ENCODE measurements at regions not wholly inside any gene's neighbourhood (a gene's known extent, or its start where the extent isn't known, plus 50 kb on each side); places are given as distances from the start of the nearest gene placed in this dataset.
A peak's percentile ranks its signal among the peaks of the same experiment; 100 is the strongest.

DNA sequence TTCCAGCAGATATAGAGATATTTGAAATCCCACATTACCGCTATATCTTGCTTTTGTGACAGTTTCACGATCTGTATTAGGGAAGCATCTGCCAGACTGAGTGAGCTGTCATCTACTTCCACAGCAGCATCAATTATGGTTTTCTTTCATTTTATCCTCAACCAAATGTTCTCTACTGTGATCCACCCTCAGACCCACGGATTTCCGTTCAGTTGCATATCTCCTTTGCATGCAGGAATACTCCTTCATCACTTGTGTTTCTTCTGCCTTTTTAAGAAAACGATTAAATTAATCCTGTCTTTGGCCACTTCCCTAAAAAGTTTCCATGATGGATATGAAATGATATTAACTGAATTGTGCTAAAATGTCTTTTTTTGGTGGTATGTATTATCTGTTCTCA lies 262.1 kb upstream of the ADGRB3 start:
- no peak for DNase-seq

DNA sequence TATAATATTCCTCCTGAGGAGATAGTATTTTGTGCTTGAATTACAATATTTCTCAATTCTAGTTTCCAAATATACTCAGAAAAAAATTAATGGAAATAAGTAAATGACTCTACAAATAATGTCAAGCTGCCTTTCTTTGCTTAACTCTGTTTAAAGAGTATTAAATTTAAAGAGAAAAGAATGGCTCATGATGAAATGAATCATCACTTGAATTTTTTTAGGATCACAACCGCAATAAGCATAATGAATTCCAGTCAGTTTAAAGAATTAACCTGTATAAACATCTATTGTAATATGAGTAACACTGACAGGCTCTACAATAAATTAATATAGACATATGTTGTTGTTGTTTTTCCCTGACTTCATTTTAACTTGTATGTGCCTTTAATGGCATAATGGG lies 266.2 kb upstream of the ADGRB3 start:
- DNase-seq, result no peak

DNA sequence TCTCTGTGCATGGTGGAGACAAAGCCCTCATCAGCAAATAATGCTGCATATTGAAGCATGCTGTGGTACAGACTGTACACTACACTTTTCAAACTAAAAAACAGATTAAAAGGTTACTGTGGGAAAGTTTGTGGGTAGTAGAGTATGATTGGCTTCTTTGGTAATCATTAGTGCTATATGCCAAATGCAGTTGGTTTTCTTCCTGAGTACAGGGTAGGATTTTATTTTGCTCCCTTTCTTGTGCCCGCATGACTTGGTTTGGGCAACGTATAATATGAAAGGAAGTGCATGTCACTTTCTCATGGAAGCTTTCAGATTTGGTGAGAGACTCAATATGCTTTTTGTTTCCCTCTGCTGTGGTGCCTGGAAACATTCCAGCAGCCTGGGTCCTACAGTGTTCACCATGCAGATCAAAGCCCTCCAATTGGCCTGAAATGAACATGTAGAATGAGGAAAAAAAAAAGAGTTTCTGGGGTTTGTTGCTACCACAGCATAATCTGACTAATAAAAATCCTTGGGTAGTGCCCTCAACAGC lies 270.7 kb upstream of the ADGRB3 start:
- DNase-seq, result no peak

GRCh38 chr6:68343901-68344300 lies 291.2 kb upstream of the ADGRB3 start:
- DNase-seq, result peak; percentile 68

DNA sequence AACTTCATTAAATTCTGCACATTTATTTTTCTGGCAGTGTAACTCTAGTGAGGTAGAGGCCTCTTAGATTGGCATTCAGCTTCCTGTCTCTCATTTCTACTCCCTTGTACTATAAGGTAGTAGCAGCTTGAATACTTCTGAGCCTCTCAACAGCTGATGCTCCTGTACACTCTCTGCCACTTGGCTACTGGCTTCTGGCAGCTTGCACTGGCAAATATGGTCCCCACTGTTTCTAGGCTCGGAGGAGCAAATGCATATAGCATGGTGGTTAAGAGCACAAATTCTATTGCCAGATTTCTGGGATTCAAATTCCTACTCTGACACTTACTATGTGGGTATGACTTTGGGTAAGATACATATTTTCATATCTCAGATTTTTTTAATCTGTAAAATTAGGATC lies 292.8 kb upstream of the ADGRB3 start:
- no peak for DNase-seq

DNA sequence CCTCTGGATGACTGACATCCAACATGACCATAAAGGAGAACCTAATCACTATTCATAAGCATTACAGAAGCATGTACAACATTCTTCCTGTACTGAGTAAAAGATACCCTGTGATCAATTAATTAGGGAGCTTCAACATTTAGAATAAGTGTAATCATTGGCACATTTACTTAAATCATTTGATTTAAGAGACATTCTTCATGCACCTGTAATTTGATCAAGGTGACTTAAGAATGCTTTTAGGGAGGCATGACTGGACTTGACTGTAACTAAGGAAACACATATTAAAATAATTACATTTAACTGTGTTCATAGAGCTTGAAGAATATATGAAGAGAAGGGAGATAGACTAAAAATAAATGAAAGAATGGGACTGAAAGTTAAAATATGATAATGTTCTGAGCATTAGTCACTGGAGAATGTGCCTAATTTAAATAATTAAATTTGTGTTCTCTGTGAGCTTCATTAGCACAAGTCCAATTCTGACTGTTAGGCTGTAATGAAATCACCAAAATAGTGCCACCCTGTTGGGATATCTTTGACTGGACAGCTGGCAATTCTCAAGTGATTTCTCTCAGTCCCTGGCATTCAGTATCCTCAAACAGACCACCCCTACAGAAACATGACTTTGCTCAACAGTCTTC lies 295.5 kb upstream of the ADGRB3 start:
- DNase-seq, result no peak

- DNase-seq, result no peak
Observed at GRCh38 chr6:68333442-68333841, 301.6 kb upstream of the ADGRB3 start.

GRCh38 chr6:68328156-68328555 lies 306.9 kb upstream of the ADGRB3 start:
- no peak for DNase-seq

DNA sequence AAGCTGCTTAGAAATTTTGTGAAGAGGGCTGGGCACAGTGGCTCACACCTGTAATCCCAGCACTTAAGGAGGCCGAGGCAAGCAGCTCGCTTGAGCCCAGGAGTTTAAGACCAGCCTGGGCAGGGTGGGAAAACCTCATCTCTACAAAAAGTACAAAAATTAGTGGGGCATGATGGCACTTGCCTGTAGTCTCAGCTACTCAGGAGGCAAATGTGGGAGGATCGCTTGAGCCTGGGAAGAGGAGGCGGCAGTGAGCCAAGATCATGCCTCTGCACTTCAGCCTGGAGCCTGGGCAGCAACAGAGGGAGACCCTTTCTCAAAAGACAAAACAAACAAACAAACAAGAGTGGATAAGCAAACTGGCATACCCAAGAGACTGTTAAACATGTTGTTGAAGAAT lies 308.3 kb upstream of the ADGRB3 start:
- no peak for DNase-seq

GRCh38 chr6:68317366-68317765 lies 317.7 kb upstream of the ADGRB3 start:
- no peak for DNase-seq

DNA sequence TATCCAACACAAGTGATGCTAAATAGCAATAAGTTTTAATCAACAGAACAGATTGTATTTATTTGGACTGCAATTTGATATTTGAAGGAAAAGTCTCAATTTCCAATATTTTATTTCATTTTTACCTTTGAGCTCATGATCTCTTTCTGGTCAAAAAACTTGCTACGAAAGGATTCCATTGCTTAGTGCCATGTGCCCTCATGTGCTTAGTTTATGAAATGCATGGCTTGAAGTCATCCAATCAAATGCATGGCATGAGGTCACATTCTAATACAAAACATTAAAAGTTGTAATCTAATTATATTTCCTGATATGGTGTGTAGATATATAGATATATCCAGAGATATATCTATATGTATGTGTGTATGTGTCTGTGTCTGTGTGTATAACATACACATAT lies 321.2 kb upstream of the ADGRB3 start:
- DNase-seq, result peak; percentile 1

- DNase-seq, result no peak
Observed at GRCh38 chr6:68307301-68307700, 327.8 kb upstream of the ADGRB3 start.

DNA sequence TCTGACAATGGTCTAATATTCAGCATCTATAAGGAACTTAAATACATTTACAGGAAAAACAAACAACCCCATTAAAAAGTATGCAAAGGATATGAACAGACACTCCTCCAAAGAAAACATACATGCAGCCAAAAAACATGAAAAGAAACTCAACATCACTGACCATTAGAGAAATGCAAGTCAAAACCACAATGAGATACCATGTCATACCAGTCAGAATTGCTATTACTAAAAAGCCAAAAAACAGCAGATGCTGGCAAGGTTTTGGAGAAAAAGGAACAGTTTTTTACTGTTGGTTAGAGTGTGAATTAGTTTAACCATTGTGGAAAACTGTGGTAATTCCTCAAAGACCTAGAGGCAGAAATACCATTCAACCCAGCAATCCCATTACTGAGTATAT lies 339.0 kb upstream of the ADGRB3 start:
- DNase-seq, result no peak

GRCh38 chr6:68282646-68283045 lies 352.4 kb upstream of the ADGRB3 start:
- no peak for DNase-seq

DNA sequence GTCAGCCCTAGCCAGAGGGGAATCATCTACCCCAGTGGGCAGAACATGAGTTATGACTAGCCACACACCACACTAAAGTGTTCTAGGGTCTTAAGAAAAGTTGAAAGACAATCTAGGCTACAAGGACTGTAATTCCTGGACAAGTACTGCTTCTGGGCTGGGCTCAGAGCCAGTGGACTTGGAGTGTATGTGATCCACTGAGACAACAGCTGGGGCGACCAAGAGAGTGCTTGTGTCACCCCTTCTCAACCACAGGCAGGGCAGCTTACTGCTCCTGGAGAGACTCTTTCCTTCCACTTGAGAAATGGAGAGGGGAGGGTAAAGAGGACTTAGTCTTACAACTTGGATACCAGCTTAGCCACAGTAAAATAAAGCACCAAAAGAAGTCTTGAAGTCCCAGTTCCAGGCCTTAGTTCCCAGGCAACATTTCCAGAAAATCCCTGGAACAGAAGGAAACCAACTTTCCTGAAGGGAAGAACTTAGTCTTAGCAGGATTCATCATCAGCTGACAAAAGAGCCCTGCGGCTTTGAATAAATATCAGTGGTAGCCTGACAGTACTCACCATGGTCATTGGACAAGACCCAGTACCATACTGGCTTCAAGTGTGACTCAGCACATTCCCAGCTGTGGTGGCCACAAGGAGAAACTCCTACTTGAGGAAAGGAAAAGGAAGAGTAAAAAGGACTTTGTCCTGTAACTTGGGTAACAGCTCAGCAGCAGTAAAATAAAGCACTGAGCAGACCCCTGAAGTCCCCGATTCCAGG lies 355.1 kb upstream of the ADGRB3 start:
- no peak for DNase-seq

DNA sequence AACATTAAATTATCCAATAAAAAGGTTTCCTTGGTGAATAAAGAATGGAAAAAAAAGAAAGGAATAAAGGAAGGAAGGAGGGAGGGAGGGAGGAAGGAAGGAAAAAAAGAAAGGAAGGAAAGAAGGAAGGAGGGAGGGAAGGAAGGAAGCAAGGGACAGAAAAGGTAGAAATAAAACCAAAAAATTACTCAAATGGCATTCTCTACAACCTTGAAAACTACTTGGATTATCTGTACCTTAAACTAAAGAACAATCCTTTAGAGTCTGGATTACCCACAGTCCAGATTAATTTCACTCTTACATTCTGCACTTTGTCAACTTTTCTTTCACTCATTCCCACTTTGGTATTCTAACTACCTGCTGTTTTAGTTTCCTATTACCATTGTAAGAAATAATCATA lies 361.8 kb upstream of the ADGRB3 start:
- no peak for DNase-seq

- no peak for DNase-seq
Observed at GRCh38 chr6:68256391-68256790, 378.7 kb upstream of the ADGRB3 start.

- DNase-seq, result peak; percentile 11
Observed at GRCh38 chr6:68252632-68253031, 382.4 kb upstream of the ADGRB3 start.

DNA sequence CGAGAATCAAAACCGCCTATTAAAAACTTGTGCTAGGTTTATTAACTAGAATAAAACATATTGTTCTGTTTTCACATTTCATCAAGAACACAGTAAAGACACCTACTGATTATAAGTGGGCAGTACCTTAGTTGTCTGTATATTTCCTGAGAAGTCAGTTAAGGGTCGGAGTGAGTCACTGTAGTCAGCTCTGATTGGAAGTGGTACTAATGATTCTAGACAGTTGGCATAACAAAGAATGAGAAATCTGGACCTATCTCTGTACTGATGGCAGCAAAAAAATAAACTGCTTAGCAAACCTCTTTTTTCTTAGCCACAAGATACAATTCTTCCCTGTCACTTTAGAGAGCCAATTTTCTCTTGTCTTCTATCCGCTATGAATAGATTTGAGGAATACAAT lies 387.3 kb upstream of the ADGRB3 start:
- no peak for DNase-seq

DNA sequence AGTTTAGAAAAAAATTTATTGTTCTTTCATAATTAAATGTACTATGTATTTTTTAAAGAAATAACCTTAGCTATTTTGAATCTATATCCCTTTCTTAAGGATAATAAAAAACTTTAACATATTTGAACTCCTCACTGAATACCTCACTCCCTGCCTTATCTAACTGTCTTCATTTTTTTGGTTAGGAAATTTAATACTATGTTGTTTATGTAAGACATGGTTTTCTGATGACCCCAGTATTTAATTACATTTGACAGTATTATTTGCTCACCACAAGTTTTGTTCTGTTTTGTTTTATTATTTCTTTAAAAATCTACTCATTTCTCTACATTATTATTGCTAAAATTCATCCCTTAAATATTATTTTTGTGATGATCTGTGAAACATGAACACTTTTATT lies 394.4 kb upstream of the ADGRB3 start:
- no peak for DNase-seq

DNA sequence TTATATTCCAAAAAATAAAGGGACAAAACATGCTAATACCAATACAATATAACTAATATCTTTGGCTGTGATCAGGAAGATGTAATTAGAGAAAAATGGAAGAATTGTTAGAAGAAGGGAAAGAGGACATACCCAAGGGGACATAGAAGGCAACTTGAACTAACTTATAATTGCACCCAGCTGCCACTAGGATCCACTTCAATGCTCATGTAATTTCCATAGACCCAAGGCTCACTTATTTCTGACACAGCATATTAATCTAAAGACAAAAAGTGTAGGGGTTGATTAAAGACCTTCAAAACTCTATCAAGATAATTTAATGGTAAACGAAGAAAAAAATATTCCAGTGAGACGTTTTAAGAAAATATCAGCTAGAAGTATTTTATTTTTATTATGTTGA lies 396.0 kb upstream of the ADGRB3 start:
- DNase-seq, result no peak

DNA sequence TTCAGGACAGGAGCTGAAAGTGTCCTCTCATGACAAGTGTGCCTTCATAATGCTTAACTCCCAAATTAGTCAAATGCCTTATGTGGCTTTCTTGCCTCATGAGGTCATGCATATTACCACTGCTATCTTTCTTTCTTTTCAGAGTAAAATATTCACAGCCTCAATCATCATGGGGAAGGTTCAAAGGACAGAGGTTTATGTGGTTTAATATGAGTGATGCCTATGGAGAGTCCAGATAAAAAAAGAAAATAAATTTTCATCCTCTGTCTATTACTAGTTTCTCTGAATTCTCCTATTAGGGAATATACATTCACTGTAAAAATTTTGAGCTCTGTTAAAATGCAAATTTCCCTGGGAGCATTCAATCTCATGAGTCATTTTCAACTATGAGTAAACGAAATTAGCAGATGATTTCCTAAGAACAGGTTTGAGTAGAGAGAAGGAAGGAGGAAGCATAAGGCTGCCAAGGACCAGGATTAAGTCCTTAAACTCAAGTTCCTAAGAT lies 396.9 kb upstream of the ADGRB3 start:
- no peak for DNase-seq

- no peak for DNase-seq
Observed at GRCh38 chr6:68237205-68237604, 397.9 kb upstream of the ADGRB3 start.

GRCh38 chr6:68235326-68235784 lies 399.7 kb upstream of the ADGRB3 start:
- no peak for DNase-seq
